Retina (tissue), 1 donor: ENCODE measurements at regions not wholly inside any gene's neighbourhood (a gene's known extent, or its start where the extent isn't known, plus 50 kb on each side); places are given as distances from the start of the nearest gene placed in this dataset.

Experiments
- DNase-seq: peaks from one replicate; pipeline ENCODE4 v3.0.0-alpha.2; 2016

DNA sequence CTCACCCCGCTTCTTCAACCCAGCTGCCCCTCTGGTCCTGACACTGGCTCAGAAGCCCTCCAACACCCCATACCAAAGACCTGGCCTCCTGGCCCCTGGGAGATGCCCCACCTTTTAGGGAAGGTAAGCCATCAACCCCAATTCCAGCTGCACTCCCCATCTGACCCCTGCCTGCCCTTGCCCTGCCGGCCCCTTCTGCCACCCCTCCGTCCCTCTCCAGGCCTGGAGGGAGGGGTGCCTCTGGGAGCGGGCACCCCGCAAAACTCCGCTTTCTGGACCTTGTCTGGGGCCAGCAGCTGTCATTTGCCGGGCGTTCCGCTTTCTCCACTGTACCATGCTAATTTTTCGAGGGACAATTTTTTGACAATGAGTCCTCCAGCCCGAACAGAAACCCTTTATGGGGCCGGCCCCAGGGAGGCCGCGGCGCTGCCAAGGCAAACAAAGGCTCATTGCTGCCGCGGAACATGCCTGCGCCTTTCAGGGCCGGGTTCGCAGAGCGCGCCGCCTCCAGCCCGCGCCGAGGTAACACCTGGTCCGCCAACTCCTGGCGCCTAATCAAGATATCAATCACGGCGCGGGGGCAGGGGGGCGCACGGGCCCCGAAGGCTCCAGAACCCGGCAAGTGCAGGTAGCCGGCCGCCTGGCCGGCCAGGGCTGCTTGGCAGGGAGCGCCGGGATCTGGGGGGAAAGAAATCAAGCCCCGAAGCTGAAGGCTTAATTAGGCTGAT lies 96.0 kb downstream of the INHBB start:
- DNase-seq = peak; percentile 86

DNA sequence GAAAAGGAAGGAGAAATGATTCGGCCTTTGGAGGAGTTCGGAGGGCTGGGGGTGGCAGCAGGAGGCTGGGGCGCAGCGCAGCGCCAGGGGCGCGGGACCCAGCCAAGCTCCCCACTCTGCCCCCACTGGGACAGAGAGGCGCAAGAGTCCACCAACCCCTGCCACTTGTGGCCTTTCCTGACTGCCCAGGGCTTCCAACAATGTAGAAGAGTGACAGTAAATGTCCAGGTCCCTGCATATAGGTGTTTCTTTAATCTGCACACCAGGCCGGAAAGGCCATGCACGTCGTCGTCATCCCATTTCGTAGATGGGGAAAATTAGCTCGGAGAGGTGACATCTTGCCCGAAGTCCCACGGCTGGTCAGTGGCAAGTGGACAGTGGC lies 96.6 kb downstream of the INHBB start:
- no peak for DNase-seq

DNA sequence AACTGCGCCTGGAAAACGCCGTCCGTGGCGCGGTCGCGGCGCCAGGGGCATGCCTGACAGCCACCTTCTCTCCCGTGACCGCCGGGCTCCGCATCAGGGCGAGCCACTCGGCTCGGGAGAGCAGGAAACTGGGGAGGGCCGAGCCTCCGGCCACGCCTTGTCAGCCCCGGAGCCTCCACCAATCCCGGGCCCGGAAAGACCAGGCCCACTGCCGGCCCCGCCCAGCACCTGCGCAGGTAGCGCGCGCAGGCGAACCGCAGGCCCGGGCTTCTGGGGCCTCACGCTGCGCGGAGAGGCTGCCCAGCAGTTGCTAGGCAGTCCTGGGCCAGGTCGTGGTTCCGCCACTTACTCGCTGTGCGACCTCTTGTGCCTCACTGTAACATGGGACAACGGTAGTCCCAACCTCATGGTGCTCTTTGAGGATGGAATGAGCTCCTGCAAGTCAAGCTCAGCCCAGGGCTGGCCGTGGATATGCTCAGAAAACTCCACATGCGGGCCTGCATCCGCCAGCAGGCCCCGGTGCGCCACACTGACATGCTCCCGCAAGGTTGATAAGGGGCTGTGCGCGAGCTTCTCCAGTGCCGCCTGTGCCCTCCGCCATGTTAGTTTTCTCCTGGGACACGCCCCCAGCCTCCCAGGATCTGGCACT lies 97.1 kb downstream of the INHBB start:
- DNase-seq = peak; percentile 69

DNA sequence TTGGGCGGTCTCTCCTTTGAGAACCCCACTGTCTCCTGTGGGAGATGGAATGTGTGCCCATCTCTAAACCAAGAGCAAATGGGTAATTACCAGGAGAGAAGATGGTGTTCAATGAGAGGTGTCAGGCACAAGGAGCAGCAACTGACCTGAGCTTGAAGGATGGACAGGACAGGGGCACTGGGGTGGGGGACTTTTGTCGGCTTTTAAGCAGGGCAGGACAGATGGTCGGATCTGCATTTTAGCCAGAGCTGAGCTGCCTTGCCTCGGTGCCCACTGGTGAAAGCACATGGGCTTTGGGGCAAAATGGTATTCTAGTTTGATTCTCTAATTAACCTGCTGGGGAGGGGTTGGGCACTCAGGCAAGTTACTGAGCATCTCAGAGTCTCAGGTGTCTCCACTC lies 98.0 kb downstream of the INHBB start:
- DNase-seq = no peak

DNA sequence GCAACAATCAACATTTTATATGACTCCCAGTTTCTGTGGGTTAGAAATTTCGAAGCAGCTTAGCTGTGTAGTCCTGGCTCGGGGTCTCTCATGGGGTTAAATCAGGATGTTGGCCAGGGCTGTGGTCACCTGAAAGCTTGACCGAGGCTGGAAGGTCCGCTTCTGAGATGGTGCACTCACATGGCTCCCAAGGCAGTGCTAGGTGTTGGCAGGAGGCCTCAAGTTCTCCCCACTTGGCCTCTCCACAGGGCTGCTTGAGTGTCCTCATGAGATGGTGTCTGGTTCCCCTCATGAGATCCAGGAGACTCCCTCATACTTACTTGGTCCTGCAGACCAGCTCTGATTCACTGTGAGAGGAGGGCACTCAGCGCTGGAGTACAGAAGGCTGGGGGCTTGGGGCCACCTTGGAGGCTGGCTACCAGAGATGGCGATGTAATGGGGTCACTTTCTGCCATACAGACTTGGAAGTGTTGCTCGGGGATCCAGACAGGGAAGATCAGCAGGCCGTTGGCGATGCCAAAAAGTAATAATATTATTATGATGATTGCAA lies 98.8 kb downstream of the INHBB start:
- no peak for DNase-seq

DNA sequence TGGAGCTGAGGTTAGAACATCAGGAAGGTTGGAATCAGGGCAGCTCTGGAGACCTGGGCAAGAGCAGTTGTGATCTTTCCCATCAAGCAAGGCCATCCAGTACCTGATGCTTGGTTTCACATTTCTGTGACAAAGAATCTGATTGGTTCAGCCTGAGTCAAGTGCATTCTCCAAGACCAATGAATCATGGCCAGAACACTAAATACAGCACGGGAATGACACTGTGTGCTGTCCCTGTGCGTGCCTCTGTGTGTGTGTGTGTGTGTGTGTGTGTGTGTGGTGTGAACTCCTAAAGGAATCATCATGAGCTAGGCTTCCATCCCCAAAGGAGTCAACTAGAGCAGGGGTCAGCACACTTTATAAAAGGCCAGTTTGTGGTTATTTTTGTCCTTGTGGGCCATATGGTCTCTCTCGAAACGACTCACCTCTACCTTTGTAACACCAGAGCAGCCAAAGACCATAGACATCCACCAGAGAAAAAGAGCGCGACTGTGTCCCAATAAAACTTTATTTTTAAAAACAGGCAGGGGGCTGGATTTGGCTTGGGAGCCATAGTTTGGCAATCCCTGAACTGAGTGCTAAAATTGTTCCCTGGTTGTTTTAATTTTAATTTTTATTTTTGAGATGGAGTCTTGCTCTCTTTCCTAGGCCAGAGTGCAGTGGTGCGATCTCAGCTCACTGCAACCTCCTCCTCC lies 99.7 kb downstream of the INHBB start:
- DNase-seq = no peak

DNA sequence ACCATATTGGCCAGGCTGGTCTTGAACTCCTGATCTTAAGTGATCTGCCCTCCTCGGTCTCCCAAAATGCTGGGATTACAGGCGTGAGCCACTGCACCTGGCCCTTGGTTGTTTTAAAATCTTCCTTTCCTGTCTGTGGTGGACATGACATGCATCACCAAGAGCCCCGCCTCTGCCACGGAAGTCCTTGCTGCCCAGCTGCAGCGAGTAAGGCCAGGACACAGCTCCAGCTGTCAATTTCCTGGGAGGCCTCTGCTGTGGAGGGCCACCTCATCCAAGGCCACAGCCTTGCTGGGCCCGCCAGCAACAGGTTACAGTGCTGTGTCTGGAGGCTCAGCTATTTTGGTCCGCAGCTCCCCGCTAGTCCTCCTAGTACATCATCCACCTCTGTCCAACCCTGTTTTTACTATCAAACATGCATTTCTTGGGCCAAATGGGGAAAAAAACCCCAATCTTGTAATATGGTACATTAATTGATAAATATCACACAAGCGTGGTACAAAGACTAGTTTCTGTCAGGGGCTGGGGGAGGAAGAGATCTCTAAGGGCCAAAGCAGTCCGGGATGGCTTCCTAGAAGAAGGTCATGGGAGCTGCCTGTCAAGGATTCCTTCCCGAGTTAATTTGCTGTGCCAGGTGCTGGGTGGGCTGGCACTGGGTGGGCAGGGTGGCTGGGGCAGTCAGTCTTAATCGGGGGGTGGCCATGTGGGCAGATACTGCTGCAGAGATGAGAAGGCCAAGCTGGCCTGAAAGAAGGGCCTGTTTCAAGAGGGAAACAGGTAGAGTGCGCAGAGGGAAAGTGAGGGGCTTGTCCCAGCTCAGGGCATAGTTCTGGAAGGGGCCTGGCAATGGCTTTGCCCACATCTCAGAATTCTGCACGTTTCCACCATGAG lies 100.5 kb downstream of the INHBB start:
- no peak for DNase-seq

DNA sequence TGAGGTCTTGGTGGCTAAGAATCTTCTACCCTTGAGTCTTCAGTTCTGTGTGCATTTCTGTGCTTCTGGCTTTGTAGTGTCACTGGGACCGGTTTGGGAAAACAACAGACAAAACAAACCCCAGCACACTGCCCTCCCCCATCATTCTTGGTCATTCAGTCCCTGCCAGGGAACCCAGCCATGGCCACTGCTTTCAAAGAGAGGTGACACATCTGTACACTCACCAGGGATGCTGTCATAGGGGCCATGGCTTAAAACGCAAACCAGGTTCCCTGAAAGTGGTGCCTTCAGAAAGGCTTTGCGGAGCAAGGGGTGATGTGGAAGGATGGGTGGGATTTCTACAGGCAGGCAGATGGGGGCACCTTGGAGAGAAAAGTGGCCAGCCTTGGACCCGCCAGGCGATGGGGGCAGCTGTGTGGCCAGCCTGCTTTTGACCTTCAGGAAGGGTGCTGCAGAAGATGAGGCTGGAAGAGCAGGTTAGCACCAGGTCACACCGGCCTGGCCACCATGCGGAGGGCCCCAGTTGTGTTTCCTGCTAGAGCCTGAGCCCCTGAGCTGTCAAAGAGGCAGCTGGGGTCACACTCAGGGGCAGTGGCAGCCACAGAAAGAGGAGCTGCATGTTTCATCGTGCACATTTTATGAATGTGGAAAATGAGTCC lies 101.3 kb downstream of the INHBB start:
- DNase-seq = no peak

DNA sequence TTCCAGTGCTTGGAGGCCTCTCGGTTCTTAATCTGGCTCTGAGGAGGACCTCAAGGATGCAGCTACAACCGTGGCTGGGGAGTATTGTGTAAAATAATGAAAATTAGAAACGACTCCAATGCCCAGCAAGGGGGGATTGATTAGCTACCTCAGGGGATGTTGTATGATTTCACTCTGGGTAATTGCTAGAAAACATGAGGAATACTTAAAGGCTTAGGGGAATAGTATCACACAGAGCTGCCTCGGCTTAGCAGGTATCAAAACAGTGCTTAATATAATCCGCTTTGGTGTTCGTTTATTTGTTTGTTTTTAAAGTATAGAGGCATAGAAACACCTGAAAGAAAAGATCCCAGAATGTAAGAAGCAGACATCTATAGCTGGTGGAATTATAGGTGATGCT lies 102.5 kb downstream of the INHBB start:
- no peak for DNase-seq

DNA sequence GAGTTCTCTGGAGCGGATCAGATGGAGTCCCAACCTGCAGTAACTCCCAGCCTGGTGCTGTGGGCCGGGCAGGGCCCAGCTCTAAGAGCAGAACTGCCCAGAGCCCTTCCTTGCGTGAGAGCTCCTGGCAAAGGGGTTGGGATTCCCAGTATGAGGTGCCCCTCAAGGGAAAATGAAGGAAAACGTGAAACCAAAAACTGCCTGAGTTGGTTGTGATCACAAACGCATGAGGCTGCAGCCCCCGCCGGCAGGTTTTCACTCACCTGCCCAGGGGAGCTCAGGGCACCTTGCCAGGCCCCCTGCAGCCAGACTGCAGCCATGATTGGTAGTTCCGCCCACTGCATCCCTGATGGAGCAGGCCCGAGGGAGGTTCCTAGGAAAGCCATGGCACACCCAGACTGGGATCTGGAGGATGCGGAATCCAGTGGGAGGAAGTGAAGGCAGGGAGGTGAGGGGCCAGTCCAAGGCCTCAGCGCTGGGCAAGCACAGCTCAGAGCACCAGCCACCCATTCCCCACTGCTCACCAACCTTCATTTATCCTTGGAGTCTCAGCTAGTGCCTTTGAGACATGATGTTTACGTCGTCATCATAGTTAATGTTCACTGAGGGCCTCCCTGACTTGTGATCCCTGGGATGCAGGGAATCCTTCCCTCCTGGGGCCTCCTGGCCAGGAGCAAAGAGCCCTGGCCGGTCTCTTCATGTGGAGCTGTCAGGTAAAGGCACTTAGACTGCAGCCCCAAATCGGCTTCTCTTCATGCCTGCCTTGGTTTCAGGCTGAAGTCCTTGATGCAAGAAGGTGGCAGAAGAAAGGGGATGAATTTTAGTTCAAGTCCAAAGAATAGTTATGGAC lies 103.2 kb downstream of the INHBB start:
- no peak for DNase-seq

DNA sequence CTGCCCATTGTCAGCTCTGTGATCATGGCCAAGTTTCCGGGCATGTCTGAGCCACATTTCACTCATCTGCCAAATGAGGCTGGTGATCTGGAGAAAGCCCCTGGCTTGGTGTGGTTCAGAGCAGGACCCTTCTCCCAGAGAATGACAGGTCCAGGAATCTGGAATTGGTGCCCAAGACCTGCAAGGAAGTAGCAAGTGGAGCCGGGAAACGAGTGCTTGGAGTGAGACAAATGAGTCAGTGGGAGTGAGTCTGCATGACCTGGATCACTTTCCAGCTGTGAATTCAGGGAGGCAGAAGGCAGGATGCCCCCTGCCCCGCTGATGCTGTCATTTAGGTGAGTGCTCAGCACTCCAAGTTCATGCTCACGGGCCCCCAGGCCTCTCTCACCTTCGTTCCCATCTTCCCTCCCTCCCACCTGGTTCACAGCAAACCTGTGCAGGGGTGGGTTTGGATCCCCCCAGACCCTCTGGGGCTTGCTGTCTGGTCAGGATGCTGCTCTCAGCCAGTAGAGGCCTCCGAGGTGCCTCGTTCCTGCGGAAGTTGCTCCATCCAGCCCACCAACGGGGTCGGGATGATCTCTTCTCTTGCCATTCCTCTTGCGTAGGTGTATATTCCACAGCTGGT lies 104.4 kb downstream of the INHBB start:
- DNase-seq = no peak

DNA sequence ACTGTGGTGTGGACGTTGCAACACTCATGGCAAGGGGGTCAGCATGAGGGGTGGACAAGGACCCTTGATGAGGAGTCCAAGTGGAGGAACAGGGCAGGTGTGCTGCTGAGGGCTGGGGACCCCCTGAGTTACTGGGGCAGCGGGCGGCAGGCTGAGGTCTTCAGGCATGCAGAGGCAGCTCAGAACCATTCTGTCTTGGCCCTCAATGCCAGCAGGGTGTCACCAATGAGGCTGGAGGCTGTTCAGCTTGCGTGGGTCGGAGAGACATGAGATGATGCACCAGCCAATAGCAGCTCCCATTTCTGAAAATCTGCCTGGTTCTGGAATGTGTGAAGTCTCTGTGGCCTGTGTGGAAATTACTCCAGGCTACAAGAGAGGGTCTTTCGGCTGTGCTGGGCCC lies 105.4 kb downstream of the INHBB start:
- DNase-seq = no peak

DNA sequence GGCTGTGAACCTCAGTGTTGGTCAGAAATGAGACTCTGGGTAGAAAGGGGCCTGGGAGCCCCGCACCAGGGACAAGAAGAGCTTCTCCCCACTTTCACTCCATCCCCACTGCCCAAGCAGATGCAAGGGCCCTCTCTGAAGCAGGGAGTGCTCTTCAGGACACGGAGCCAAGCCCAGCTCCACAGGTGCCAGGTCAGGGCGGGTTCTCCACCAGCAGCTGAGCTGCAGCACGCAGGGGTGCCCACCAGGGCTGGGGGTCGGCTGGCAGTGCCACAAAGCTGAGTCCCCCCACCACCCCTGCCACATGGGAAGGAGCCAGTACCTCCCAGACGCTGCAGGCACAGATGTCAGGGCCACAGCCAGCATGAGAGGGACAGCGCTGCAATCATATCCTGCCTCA lies 106.2 kb downstream of the INHBB start:
- DNase-seq = no peak

DNA sequence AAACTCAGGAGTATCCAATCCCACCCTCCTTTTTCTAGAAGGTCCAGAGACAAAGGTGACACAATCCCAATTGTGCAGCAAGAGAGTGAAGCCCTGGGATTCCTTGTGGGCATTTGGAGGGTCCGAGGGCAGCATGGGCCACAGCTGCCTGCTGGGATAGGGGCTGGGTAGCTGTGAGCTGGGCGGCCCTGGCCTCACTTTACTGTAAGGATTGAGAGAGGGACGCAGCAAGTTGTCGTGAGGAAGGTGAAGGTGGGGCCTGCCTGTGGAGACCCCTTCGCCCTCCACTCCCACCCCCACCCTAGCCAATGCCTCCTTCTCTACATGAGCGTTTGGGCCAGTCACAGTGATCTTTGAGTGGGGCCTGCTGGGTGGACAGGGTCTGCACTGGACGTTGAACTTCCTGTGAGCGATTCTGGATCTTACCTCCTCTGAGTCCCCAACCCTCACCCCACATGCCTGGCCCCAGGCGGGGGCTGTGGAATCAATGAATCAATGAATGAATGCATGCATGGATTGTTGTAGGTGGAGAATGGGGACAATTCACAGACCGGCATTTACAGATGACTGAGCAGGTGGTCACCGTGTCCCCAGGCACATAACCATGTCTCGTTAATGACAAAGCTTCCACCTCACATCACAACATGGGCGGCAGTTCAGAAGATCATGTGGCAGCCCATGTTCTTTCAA lies 107.2 kb downstream of the INHBB start:
- no peak for DNase-seq

DNA sequence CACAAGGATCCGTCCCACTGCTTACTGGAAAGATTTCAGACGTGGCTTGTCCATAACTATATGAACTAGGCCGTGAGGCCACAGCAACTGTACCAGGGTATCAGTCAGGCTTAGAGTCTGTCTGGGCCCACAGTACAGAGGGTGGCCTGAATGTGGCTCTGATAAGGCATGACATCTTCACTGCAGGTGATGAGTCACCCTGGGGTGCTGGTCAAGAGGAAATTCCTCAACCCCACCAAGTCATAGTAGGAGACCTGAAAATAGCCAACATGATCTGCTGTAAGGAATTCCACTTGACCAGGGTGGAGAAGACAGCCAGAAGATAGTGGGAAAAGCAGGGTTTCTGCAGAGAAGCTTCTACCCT lies 107.7 kb downstream of the INHBB start:
- no peak for DNase-seq

DNA sequence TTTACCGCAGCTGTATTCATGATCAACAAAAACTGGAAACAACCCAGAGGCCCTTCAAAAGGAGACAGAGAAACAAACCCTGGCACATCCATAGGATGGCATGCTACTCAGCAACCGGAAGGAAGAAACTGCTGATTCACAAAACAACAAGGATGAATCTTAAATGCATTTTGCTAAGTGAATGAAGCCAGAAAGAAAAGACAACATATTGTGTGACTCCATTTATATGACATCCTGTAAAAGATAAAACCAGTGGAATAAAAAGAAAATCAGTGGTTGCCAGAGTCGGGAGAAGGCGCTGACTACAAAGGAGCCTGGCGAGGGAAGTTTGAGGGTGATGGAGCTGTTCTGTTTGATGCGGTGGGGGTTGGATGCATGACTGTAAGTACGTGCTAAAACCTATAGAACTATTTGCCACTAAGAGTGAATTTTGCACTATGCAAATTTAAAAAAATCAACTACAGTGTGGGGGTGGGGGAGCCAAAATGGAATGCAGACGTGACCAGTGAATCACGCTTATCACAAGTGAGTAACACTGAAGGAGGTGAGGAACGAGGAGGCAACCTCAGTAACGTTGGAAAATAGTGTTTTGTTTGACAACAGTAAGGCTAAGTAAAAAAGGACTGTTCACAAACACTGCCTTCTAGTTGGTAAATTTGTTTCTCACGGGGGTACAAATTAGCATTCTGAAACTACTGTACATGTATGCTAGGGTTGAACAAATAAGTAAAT lies 108.9 kb downstream of the INHBB start:
- no peak for DNase-seq

DNA sequence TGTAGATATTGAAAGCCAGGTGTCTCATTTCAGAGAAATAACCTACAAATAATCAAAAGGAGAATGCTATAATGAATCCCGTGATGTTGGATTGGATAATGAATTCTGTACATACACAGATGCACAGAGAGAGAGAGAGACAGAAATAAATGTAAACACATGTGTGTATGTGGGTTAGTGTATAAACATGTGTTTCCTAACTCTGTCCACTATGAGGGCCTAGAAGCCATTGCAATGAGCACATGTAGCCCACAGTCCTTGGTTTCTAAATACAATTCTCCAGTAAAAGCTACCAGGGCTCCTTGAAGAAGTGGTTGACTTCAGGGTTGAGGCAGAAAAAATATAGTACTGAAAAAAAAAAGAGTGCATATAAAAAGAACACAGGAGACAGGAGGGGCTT lies 109.5 kb downstream of the INHBB start:
- no peak for DNase-seq

DNA sequence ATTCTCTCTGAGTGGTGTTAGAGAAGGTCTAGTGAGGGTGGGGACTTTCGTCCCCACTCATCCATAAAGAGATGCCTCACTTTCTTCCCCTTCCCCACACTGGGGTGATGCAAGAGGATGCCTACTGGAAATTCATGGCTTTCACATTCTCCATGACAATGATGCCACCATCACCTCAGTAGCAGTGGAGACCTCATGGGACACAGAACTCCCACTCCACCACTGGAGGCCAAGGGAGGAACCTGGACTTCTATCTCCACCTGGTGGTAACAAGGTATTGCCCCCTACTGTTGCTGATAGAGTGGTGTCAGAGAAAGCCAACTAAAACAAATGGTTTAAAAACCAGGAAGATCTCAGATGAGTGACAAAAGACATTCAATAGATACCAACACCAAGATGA lies 110.9 kb downstream of the INHBB start:
- no peak for DNase-seq

DNA sequence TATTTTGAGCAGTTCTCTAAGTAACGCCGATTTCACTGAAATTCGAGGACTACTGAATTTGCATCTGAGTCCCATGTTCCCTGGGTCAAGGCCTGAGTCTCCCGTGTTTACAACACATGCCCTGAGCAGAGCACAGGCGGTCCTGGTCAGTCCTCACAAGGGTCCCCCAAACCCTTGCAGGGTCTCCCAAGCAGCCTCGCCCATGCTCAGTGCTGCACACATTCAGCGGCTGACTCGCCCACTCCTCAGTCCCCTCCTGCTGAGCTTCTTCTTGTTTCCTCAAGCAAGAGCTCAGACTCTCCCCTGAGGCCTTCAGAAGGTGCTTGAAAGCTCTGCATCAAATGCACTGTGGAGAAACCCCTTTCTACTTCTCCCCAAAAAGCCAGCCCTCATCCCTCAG lies 114.6 kb downstream of the INHBB start:
- DNase-seq = no peak

DNA sequence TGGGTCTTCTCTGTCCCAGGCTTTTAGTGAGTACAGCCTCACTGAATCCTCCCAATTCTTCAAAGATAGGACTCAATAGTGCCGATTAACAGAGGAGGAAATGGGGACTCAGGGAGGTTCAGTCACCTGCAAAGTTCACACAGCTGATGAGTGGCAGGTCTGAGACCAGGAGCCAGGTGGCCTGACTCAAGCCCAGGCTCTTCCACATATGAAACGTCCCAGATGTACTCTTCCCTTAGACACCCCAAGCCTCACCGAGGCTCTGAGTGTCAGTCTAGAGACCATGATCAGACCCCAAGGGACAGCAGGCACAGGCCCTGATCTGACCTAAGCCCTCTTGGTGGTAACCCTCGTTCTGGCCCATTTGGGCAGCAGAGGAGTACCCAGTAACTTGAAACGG lies 115.2 kb downstream of the INHBB start:
- DNase-seq = no peak
